Lung (tissue), 11 donors: ENCODE measurements at regions not wholly inside any gene's neighbourhood (a gene's known extent, or its start where the extent isn't known, plus 50 kb on each side); places are given as distances from the start of the nearest gene placed in this dataset.

ENCODE experiments used
- ATAC-seq: fragments of 200-7000 bp; cut with Tn5 transposase; one replicate; pipeline ENCODE4 v1.9.1; 2020; ENCODE audit warnings: moderate number of reproducible peaks; ENCODE audit not compliant: insufficient read depth, low FRiP score
- DNase-seq, 3 donors: peaks; one replicate each; pipeline ENCODE4 v3.0.0-alpha.2; 2013 to 2017
- H3K27ac ChIP-seq, 2 donors: one replicate each; pipeline ENCODE4 v1.5.1; 2013; ENCODE audit warnings: mild to moderate bottlenecking in 2 of 2, moderate library complexity in 2 of 2, control low read depth in 1 of 2, inconsistent platforms in 1 of 2, low read depth in 1 of 2, low read length in 1 of 2
- H3K27me3 ChIP-seq, 3 donors: one replicate each; pipeline ENCODE4 v1.5.1; 2013; ENCODE audit warnings: low read length in 2 of 3; ENCODE audit not compliant: control insufficient read depth in 3 of 3, insufficient read depth in 3 of 3
- H3K36me3 ChIP-seq, 4 donors: one replicate each; pipeline ENCODE4 v1.5.1; 2013; ENCODE audit warnings: low read length in 4 of 4, mild to moderate bottlenecking in 1 of 4, moderate library complexity in 1 of 4; ENCODE audit not compliant: control insufficient read depth in 4 of 4, insufficient read depth in 4 of 4
- H3K4me1 ChIP-seq, 5 donors: one replicate each; pipeline ENCODE4 v1.5.1; 2013; ENCODE audit warnings: low read length in 5 of 5, mild to moderate bottlenecking in 2 of 5, moderate library complexity in 1 of 5; ENCODE audit not compliant: control insufficient read depth in 5 of 5, insufficient read depth in 5 of 5
- H3K4me3 ChIP-seq: one replicate; pipeline ENCODE4 v1.5.1; 2013; ENCODE audit warnings: mild to moderate bottlenecking, control low read depth, moderate library complexity
- H3K9ac ChIP-seq, 2 donors: one replicate each; pipeline ENCODE4 v1.5.1; 2013; ENCODE audit warnings: low read length in 2 of 2, control low read depth in 1 of 2; ENCODE audit not compliant: insufficient read depth in 1 of 2
- H3K9me3 ChIP-seq, 4 donors: one replicate each; pipeline ENCODE4 v1.5.1; 2013; ENCODE audit warnings: low read length in 3 of 4, mild to moderate bottlenecking in 1 of 4, moderate library complexity in 1 of 4; ENCODE audit not compliant: control insufficient read depth in 4 of 4, insufficient read depth in 3 of 4
- CTCF ChIP-seq: IDR thresholded peaks from 2 replicates; pipeline ENCODE4 v1.5.1; 2012; ENCODE audit warnings: mild to moderate bottlenecking; ENCODE audit errors: control extremely low read depth, extremely low read depth
- WGBS, 2 donors: extraction: QIAGEN DNeasy Blood & Tissue Kit; methylation state at CpG; one replicate each; pipeline ENCODE4 v1.1.7; 2013; 5-methylcytosine and 5-hydroxymethylcytosine counted together
- donor health status: control.
- donor health status: control.
- donor health status: Bipolar disorder and iron deficiency.
- donor health status: healthy.
- donor health status: DM: yes; HTN: yes; CAD: no.

- Histone ChIP-seq H3K36me3 (no peaks in the 10 kb centered on the region), H3K27ac (no peak overlapping the region), H3K9ac (no peak overlapping the region), H3K4me1 (peaks cover 0 to 20% (median 0%) of the 10 kb centered on the region in 5 donors), H3K4me3 (no peak overlapping the region), H3K9me3 (no peaks in the 10 kb centered on the region), H3K27me3 (no peaks in the 10 kb centered on the region)
- no peak for TF ChIP-seq CTCF
- WGBS, 2 donors = 61 to 79% methylated on average over 2 of the region's 2 CpGs
- DNase-seq (no peak), ATAC-seq (no peak)
These were observed 123.3 kb downstream of the ZC3H11B start for GRCh38 chr1:219489636-219490035.

- no peak overlapping the region for H3K27ac ChIP-seq
- DNase-seq = no peak
- no peak for TF ChIP-seq CTCF
- H3K4me3 ChIP-seq = no peak overlapping the region
- no peak for ATAC-seq
- peaks cover 0 to 10% (median 0%) of the 10 kb centered on the region in 5 donors for H3K4me1 ChIP-seq
- no peak overlapping the region for H3K9ac ChIP-seq
- 70 to 77% methylated on average over 1 of the region's 1 CpG for WGBS, 2 donors
- no peaks in the 10 kb centered on the region for H3K9me3 ChIP-seq
- no peaks in the 10 kb centered on the region for H3K36me3 ChIP-seq
- no peaks in the 10 kb centered on the region for H3K27me3 ChIP-seq
These were observed 124.6 kb downstream of the ZC3H11B start for GRCh38 chr1:219488275-219488674.

DNA sequence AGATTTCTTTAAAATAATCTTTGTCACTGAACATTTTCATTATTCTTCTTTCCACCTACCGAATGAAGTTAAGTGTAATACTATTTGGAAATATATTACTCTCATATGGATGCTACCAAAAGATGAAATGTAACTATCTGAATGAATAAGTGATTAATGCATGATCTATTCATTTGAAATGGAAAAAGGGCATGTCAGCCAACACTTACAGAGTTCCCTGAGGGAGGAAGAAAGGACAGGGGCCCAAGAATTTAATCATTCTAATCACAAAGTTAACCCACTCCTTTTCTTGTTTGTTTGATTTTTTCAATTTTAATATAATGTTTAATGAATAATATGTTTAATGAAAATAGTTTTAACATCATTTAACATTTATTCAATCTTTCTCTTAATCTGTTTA is 129.4 kb downstream of the ZC3H11B start:
- 96 to 100% methylated on average over 1 of the region's 1 CpG for WGBS, 2 donors

More for the DNA sequence above, 129.4 kb downstream of the ZC3H11B start:
- Histone ChIP-seq H3K9ac (no peak overlapping the region), H3K27me3 (no peaks in the 10 kb centered on the region), H3K4me1 (no peaks in the 10 kb centered on the region), H3K9me3 (no peaks in the 10 kb centered on the region), H3K27ac (no peak overlapping the region), H3K36me3 (no peaks in the 10 kb centered on the region), H3K4me3 (no peak overlapping the region)
- no peak for TF ChIP-seq CTCF
- DNase-seq = no peak
- no peak for ATAC-seq
